NCI-H748 (cell line): ENCODE measurements at regions not wholly inside any gene's neighbourhood (a gene's known extent, or its start where the extent isn't known, plus 50 kb on each side); places are given as distances from the start of the nearest gene placed in this dataset.
A peak's percentile ranks its signal among the peaks of the same experiment; 100 is the strongest.

Experiments
- DNase-seq: peaks from one replicate; lab custom pipeline; 2025; ENCODE audit not compliant: unreplicated experiment; lab: John Stamatoyannopoulos, UW

- peak; percentile 7 for DNase-seq
These were observed 283.0 kb upstream of the KLF6 start for GRCh38 chr10:4067931-4068561.

- no peak for DNase-seq
These were observed 282.5 kb upstream of the KLF6 start for GRCh38 chr10:4067531-4067930.

GRCh38 chr10:4066581-4067390 lies 281.8 kb upstream of the KLF6 start:
- no peak for DNase-seq

GRCh38 chr10:4064489-4064888 lies 279.5 kb upstream of the KLF6 start:
- no peak for DNase-seq

- no peak for DNase-seq
These were observed 278.7 kb upstream of the KLF6 start for GRCh38 chr10:4063717-4064116.

- DNase-seq, result no peak
These were observed 277.7 kb upstream of the KLF6 start for GRCh38 chr10:4062751-4063150.

GRCh38 chr10:4062072-4062471 lies 277.1 kb upstream of the KLF6 start:
- DNase-seq, result no peak

- DNase-seq, result no peak
These were observed 276.5 kb upstream of the KLF6 start for GRCh38 chr10:4061441-4061951.

- no peak for DNase-seq
These were observed 274.6 kb upstream of the KLF6 start for GRCh38 chr10:4059471-4060138.

GRCh38 chr10:4058514-4059029 lies 273.6 kb upstream of the KLF6 start:
- DNase-seq, result peak; percentile 44

GRCh38 chr10:4057725-4058513 lies 272.9 kb upstream of the KLF6 start:
- DNase-seq, result peak; percentile 44

GRCh38 chr10:4057021-4057420 lies 272.0 kb upstream of the KLF6 start:
- DNase-seq, result no peak

GRCh38 chr10:4054656-4055435 lies 269.8 kb upstream of the KLF6 start:
- no peak for DNase-seq

GRCh38 chr10:4053940-4054339 lies 268.9 kb upstream of the KLF6 start:
- no peak for DNase-seq

GRCh38 chr10:4051641-4052151 lies 266.7 kb upstream of the KLF6 start:
- DNase-seq, result no peak

- DNase-seq, result no peak
These were observed 266.1 kb upstream of the KLF6 start for GRCh38 chr10:4051011-4051640.

GRCh38 chr10:4050061-4050460 lies 265.1 kb upstream of the KLF6 start:
- no peak for DNase-seq

GRCh38 chr10:4049348-4049747 lies 264.3 kb upstream of the KLF6 start:
- no peak for DNase-seq

- DNase-seq, result no peak
These were observed 263.3 kb upstream of the KLF6 start for GRCh38 chr10:4048236-4048864.
